ENCODE measurements at regions not wholly inside any gene's neighbourhood (a gene's known extent, or its start where the extent isn't known, plus 50 kb on each side); places are given as distances from the start of the nearest gene placed in this dataset.

DNA sequence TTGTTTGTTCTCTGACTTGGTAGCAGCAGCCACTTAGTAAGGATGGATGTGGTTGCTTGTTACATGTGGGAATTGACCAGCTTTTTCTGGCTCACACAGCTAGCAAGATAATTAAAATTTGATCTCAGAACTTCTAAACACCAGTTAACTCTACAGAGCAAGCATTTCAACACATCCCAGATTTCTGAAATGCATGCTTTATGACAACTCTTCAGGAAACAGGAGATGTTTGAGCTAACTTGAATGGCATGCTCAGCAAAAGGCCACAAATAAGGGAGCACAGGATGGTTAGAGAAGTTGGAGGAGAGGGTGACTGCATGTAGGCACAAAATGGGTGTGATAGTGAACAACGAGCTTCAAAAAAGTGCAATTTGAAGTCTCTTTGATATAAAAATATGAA, 167.1 kb upstream of the SPRY2 start:
- TF ChIP-seq, protein P1, sequence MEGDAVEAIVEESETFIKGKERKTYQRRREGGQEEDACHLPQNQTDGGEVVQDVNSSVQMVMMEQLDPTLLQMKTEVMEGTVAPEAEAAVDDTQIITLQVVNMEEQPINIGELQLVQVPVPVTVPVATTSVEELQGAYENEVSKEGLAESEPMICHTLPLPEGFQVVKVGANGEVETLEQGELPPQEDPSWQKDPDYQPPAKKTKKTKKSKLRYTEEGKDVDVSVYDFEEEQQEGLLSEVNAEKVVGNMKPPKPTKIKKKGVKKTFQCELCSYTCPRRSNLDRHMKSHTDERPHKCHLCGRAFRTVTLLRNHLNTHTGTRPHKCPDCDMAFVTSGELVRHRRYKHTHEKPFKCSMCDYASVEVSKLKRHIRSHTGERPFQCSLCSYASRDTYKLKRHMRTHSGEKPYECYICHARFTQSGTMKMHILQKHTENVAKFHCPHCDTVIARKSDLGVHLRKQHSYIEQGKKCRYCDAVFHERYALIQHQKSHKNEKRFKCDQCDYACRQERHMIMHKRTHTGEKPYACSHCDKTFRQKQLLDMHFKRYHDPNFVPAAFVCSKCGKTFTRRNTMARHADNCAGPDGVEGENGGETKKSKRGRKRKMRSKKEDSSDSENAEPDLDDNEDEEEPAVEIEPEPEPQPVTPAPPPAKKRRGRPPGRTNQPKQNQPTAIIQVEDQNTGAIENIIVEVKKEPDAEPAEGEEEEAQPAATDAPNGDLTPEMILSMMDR (IDR thresholded peaks at IDR 0.05; ENCODE audit: poor library complexity) = no peak
- TF ChIP-seq EZH2 (IDR thresholded peaks at IDR 0.05; ENCODE audit: borderline replicate concordance) (no peak), EZH2phosphoT487 (IDR thresholded peaks at IDR 0.05; ENCODE audit: low read depth, severe bottlenecking, unreplicated experiment) (no peak)

Measured in hepatocyte (in vitro differentiated cells).